Activated CD4-positive, CD25-positive, alpha-beta regulatory T cell (primary cell): ENCODE measurements at regions not wholly inside any gene's neighbourhood (a gene's known extent, or its start where the extent isn't known, plus 50 kb on each side); places are given as distances from the start of the nearest gene placed in this dataset.

Experiments used
- DNase-seq, 4 experiments: peaks; one replicate each; lab custom pipeline; 2025; lab: John Stamatoyannopoulos, UW

- DNase-seq = no peak
Measured at GRCh38 chr2:14185906-14186305, 446.6 kb upstream of the LRATD1 start.

GRCh38 chr2:14188446-14188845 lies 444.1 kb upstream of the LRATD1 start:
- no peak for DNase-seq

DNA sequence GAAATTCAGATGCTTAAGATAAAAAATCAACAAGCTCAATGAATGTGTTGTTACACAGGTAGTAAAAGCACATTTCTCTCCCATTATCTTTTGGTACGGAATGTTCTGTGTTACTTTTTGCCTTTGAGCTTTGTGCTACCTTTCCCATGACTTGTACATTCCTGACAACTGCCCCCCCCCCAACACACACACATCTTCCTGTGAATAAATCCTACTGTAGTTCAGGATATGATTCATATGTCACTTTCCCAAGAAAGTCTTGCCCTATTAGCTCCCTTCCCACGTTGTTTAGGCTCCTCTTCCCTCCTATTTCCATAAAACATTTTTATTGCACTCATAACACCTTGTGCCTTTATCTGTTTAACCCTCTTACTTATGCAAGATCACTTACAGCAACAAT lies 442.6 kb upstream of the LRATD1 start:
- DNase-seq = no peak

DNA sequence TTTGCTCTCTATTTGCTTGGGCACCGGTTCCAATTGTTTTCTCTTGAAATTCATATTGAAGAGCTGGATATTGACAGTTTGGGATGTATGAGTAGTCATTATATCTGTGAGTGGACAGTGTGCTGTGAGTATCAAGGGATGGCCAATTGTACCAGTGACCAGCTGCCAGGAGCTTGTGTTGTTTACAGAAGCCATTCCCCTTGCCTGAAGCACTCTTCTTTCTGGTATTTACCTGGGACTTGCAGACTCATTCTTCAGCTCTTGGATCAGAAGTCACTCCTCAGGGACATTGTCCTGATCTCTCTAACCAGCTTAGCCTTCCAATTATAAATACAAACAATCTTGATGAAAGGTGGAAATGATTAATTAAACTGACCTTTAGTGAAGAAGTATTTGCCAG lies 438.3 kb upstream of the LRATD1 start:
- no peak for DNase-seq

DNA sequence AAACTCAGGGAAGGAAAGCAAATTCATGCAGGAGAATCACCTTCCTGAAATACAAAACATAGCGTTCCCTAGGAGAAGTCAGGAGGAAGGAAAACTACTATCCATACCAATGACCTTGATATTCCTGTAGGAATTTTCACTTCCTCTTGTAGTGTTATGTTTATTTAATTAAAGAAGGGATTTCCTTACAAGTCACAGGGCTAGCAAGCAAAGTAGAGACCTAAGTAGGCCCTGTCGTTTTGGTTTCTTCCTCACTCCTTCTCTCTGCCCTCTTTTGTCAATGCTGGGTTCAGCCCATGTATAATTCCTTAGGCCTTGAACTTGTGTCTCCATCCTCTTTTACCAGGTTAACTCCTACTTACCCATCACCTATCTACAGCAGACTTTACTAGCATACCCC lies 435.2 kb upstream of the LRATD1 start:
- DNase-seq = no peak

DNA sequence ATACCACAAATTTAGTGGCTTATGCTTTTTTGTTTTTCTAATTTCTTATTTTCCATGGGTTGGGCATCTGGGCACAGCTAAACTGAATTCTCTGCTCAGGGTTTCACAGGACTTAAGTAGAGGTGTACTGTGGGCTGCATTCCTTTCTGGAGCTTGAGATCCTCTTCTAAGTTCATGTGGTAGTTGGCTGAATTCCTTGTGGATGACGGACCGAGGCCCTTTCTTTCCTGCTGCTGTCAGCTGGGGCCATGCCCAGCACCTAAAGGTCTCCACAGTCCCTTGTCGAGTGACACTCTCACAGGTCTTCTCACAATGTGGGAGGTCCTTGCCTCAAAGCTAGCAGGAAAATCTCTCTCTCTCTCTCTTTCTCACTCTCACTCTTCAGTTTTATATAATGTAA lies 433.5 kb upstream of the LRATD1 start:
- DNase-seq = no peak

DNA sequence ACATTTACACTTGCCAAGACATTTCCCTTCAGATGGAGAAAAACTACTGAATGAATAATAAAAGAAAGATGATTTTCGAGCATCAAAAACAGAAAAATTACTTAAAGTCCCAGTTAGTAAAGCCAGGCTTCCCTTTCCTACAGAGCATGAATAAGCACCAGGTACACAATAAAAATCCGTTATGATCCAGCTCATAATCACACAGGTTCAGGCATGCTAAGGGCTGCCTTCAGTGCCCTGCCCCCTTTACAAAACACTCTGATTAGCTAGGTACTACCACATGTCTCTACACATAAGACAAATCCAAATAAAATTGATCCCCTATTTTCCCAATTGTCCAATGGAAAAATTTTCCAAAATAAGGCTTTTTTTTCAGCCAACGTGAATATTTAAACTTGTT lies 413.2 kb upstream of the LRATD1 start:
- DNase-seq = no peak

- DNase-seq = no peak
Measured at GRCh38 chr2:14220101-14220500, 412.4 kb upstream of the LRATD1 start.

GRCh38 chr2:14221466-14221865 lies 411.1 kb upstream of the LRATD1 start:
- no peak for DNase-seq

GRCh38 chr2:14223576-14223975 lies 408.9 kb upstream of the LRATD1 start:
- DNase-seq = no peak

DNA sequence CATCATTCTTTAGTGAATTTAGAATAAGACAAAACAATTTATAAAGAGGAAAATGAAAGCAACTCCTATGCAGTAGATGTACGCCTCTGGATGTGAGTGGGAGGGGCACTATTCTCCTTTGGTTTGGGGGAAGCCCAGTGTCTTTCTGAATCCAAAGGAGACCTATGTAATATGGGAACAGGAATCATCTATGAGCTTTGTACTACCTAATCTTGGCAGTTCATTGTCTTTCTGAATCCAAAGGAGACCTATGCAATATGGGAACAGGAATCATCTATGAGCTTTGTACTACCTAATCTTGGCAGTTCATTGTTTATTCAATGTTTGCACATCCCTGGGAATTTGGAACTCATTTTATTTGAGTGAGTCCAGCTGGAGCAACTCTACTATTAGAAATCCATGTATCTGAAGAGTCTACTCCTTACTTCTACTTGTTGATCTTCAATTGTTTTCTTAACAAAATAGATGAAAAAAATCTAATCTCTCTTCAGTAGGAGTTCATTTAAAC lies 401.1 kb upstream of the LRATD1 start:
- DNase-seq = no peak

DNA sequence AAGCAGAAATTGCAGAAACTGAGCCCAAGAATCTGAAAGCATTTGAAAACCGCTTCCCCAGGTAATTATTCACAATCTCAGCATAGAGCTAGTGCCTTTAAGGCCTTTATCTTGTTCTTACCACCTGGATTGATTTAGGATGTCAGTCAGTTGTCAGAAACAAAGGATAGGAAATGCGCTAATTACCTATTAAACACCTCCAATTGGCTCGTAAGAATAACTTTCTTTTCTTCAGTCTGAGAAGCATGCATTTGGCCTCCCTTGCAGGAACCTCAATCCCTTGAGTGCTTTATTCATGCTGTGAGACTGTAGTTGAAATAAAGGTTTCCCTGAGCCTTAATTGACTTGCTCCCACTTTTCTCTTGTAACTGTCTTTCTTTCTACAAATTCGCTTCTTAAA lies 400.3 kb upstream of the LRATD1 start:
- DNase-seq = no peak

GRCh38 chr2:14234911-14235310 lies 397.6 kb upstream of the LRATD1 start:
- no peak for DNase-seq

DNA sequence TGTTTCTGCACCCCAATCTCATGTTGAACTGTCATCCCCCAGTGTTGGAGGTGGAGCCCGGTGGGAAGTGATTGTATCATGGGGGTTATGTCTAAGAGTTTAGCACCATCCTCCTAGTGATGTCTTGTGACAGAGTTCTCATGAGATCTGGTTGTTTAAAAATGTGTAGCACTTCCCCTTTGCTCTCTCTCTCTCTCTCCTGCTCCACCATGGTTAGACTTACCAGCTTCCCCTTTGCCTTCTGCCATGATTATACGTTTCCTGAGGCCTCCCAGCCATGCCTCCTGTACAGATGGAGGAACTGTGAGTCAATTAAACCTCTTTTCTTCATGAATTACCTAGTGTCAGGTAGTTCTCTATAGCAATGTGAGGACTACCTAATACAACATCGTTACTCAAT lies 396.9 kb upstream of the LRATD1 start:
- no peak for DNase-seq

DNA sequence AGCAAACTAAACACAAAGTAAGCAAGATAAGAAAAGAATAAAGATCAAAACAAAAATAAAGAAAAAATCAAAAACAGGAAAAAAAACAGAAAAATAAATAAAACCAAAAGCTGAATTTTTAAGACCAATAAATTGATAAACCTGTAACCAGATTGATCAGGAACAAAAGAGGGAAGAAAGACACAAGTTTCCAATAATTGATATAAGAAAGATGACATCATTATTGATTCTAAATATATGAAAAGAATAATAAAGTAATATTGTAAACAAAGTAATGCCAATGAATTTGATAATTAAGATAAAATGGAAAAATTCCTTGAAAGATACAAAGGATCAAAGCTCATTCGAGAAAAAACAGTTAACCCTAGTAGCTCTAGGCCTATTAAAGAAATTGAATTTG lies 394.6 kb upstream of the LRATD1 start:
- no peak for DNase-seq

DNA sequence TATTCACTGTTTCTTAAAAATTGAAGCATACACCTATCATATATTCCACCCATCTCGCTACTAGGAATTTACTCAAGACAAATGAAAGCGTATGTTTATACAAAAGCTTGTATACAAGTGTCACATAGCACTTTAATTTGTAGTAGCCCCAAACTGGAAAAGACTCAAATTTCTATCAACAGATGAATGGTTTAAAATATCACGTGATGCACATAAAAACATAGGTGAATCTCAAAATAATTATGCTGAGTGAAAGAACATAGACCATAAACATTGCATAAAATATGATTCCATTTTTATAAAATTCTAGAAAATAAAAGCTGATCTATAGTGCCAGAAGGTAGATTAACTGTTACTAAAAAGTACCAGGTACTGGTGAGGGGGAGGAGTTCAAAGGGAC lies 392.9 kb upstream of the LRATD1 start:
- DNase-seq = no peak

DNA sequence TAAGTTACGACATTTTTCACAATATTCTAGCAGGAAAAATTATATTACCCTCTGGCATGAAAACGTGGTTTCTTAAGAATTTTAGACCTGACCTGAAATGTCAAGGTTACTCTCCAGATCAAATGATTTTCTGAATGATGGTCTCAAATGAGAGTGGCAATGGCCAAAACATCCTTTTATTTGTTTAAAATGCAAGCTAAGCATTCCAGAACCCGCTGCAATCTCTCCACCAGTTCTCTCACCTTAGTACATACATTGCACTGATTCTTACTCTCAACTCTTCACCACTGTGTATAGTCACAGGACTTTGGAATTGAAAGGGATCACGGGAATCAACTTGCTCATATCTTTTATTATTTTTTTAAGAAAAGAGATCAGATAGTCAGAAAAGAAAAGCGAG lies 391.6 kb upstream of the LRATD1 start:
- DNase-seq = no peak

DNA sequence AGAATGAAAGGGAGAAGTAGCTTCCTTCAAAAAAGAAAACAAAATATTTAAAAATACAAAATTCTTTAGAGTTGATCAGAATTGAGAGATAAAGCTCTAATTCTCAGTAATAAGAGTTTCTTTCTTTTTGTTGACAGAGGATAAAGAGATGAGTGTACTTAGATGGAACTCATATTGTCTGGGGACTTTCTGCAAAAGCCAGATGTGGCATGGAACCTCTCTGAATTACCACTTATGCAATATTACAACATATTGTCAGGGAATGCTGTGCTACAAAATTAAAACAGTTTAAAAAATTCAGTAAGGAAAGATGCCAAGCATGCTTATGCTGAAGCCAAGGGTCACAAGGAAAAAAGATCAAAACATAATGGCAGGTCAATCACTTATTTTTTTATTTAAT lies 386.6 kb upstream of the LRATD1 start:
- DNase-seq = no peak

DNA sequence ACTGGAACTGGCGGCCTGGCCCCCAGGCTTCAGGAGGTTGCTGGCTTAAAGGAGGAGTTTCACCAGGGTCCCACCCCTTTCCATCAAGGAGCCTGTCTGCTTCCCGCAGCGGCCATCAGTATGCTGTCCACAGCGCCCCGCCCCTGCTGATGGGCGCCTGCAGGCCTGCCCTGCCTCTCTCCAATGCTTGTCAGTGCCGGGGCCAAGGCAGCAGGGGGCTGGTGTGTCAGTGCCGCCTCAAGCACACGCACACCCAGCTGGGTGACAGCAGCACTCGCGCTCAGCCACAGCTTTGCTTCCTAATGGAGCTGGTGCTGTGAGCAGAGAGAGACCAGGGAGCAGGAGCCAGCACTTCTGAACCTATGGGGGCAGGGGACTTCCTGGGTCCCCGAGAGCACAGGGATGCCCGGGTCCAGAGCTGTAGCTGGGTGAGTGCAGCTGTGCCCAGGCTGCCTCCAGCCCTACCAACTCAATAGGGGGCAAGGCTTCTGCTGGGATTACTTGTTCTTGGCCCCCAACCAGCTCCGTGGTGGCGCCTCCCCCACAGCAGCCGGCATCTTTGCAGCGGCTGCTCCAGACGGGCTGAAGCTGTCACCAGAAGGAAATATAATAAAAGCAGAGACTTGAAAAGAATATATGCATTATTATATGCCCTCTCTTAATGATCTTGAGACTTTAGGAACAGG lies 377.2 kb upstream of the LRATD1 start:
- no peak for DNase-seq

GRCh38 chr2:14256890-14257289 lies 375.6 kb upstream of the LRATD1 start:
- DNase-seq = no peak

GRCh38 chr2:14257801-14258507 lies 374.6 kb upstream of the LRATD1 start:
- no peak for DNase-seq

DNA sequence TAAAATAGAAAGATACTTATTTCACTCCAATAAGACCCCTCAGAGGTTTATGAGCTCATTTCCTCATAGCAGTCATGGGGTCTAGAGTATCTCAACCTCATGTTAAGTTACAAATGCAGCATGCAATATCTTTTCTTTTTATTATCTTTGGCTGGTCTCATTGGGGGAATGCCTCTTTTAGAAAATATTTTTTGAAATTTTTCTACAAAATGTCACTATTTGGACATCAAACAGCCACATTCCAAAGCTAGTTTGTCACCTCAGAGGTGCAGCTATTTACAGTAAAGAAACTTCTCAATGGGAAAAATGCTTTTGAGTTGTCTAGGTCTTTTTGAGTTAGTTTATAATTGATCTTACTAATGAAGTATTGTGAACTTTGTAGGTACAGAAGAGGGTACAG lies 370.7 kb upstream of the LRATD1 start:
- DNase-seq = no peak

GRCh38 chr2:14263053-14263452 lies 369.5 kb upstream of the LRATD1 start:
- no peak for DNase-seq

- DNase-seq = no peak
Measured at GRCh38 chr2:14270036-14270582, 362.4 kb upstream of the LRATD1 start.
